ENCODE measurements at regions not wholly inside any gene's neighbourhood (a gene's known extent, or its start where the extent isn't known, plus 50 kb on each side); places are given as distances from the start of the nearest gene placed in this dataset.

- TF ChIP-seq CTCF (IDR thresholded peaks at IDR 0.05) = no peak
- no peak for TF ChIP-seq POLR2A (IDR thresholded peaks at IDR 0.05)
These were observed 88.4 kb upstream of the OXGR1 start for GRCh38 chr13:97082461-97083207.

All from lower leg skin (tissue), 3 donors.